ENCODE measurements at regions not wholly inside any gene's neighbourhood (a gene's known extent, or its start where the extent isn't known, plus 50 kb on each side); places are given as distances from the start of the nearest gene placed in this dataset.
"Not testable (repeated sequence)": the region's sequence is repeated elsewhere in the genome, so short reads cannot be mapped to it uniquely, and the experiment has no call there.

GRCh38 chr10:7084280-7085005 is 326.4 kb downstream of the SFMBT2 start:
- no peak for DNase-seq
- no peak for ATAC-seq
- Mint-ChIP-seq H3K4me1 (ENCODE audit: low read depth) (no peaks in the 10 kb centered on the region), H3K9me3 (no peaks in the 10 kb centered on the region), H3K27me3 (ENCODE audit: low read depth) (peaks cover 5% of the 10 kb centered on the region), H3K4me3 (no peak overlapping the region), H3K36me3 (ENCODE audit: insufficient read depth) (no peaks in the 10 kb centered on the region)

DNA sequence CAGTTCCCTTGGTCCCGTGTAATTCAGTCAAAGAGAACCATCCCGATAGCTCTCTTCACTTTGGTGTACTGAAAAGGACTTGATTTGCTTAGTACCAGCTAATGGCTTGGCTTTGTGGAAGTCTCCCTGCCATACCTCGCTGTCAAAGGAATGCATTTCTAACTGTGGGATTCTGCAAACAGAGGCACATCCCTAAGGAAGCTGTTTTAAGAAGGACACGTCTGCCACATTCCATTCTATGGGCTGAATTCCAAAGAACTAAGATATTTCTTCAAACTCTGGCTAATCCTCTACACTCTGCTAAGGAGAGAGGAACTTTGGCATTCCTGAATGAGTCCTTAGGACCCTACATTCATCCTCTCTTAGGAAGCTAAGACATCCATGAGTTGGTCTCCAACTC is 327.9 kb downstream of the SFMBT2 start:
- H3K27me3 Mint-ChIP-seq (ENCODE audit: low read depth): peaks cover 8% of the 10 kb centered on the region
- no peaks in the 10 kb centered on the region for H3K36me3 Mint-ChIP-seq (ENCODE audit: insufficient read depth)
- no peak for ATAC-seq

GRCh38 chr10:7077880-7078279 is 333.0 kb downstream of the SFMBT2 start:
- peaks cover 12% of the 10 kb centered on the region for H3K27me3 Mint-ChIP-seq (ENCODE audit: low read depth)
- no peaks in the 10 kb centered on the region for H3K9me3 Mint-ChIP-seq
- DNase-seq (no peak), ATAC-seq (no peak)
- no peaks in the 10 kb centered on the region for H3K4me1 Mint-ChIP-seq (ENCODE audit: low read depth)
- no peaks in the 10 kb centered on the region for H3K36me3 Mint-ChIP-seq (ENCODE audit: insufficient read depth)
- no peak overlapping the region for H3K4me3 Mint-ChIP-seq

More for the DNA sequence above, 327.9 kb downstream of the SFMBT2 start:
- no peak for DNase-seq
- Mint-ChIP-seq H3K4me3 (no peak overlapping the region), H3K4me1 (ENCODE audit: low read depth) (no peaks in the 10 kb centered on the region), H3K9me3 (no peaks in the 10 kb centered on the region)

DNA sequence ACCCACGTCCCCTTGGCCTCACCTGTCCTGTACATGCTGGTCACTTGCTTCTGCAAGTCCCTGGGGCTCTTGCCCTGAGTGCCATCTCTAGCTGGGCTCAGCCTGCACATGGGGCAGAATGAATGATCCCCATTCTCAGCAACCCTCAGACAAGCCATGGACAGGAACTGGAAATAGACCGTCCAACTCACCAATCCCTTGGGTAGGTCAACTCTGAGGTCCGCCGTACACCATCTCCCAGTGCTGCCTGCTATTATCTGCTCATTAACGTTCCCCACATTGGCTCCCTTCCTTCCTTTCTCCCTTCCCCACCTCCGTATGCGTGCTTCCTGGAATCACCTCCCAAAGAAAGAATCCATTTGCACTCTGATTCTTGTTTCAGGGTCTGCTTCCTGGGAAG is 335.0 kb downstream of the SFMBT2 start:
- H3K4me3 Mint-ChIP-seq: no peak overlapping the region
- peaks cover 12% of the 10 kb centered on the region for H3K27me3 Mint-ChIP-seq (ENCODE audit: low read depth)
- ATAC-seq: no peak
- DNase-seq: no peak
- no peaks in the 10 kb centered on the region for H3K4me1 Mint-ChIP-seq (ENCODE audit: low read depth)
- no peaks in the 10 kb centered on the region for H3K9me3 Mint-ChIP-seq
- no peaks in the 10 kb centered on the region for H3K36me3 Mint-ChIP-seq (ENCODE audit: insufficient read depth)

DNA sequence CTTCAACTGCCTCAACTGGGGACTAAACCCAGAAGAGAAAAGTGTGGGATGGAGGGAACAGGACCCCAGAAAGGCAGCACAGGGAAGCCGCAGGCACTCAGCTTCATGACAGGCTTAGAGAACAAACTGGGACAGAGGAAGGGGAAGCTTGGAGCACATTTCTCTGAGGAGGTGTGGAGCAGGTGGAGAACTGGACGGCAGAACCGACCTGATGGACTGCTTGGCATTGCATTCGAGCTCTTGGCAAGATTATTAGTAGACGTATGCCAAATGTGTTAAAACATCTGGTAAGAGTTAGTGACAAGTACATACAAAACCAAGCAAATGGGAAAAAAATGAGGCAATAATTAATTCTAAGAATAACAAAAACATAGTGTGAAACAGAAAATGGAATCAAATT is 335.7 kb downstream of the SFMBT2 start:
- DNase-seq (no peak), ATAC-seq (no peak)
- no peaks in the 10 kb centered on the region for H3K36me3 Mint-ChIP-seq (ENCODE audit: insufficient read depth)
- H3K27me3 Mint-ChIP-seq (ENCODE audit: low read depth): peaks cover 12% of the 10 kb centered on the region
- H3K9me3 Mint-ChIP-seq: no peaks in the 10 kb centered on the region
- no peak overlapping the region for H3K4me3 Mint-ChIP-seq
- no peaks in the 10 kb centered on the region for H3K4me1 Mint-ChIP-seq (ENCODE audit: low read depth)

DNA sequence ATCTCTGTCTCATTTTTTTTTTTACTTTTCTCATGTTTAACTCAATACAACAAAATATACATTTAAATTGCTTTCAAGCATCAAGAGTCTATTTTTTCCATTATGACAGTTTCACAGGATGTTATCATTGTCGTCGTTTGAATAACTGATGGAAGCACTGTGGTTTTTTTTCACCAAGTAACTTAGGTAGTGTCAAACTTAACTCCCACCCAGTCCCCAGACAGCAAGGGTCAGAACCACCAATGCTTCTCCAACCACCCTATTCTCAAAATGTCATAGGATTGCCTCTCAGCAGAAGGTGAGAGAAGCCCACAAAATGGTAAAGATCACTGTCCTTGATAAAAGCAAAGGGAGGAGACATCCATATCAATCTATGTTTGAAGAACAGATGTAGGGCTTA is 339.4 kb downstream of the SFMBT2 start:
- no peaks in the 10 kb centered on the region for H3K9me3 Mint-ChIP-seq
- H3K36me3 Mint-ChIP-seq (ENCODE audit: insufficient read depth): no peaks in the 10 kb centered on the region
- no peak overlapping the region for H3K4me3 Mint-ChIP-seq
- peaks cover 9% of the 10 kb centered on the region for H3K27me3 Mint-ChIP-seq (ENCODE audit: low read depth)
- no peaks in the 10 kb centered on the region for H3K4me1 Mint-ChIP-seq (ENCODE audit: low read depth)
- no peak for ATAC-seq
- no peak for DNase-seq

DNA sequence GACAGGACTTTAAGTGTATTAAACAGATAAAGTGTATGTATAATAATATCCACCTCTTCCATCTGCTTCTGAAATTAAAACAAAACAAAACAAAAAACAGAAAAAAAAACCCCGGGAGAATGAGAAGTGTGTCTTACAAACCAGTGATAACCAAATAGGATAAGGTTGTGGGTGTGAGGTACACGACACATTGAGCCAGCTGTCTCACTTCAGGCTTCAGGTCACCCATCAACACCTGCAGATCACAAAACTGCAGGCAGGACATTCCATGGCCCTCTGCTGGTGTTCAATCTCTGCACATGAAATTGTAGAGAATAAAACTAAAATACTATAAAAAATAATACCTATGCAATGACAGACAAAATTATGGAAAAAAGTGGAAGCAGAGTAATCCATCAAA is 339.9 kb downstream of the SFMBT2 start:
- H3K4me1 Mint-ChIP-seq (ENCODE audit: low read depth): no peaks in the 10 kb centered on the region
- DNase-seq (no peak), ATAC-seq (no peak)
- no peaks in the 10 kb centered on the region for H3K36me3 Mint-ChIP-seq (ENCODE audit: insufficient read depth)
- H3K4me3 Mint-ChIP-seq: no peak overlapping the region
- H3K9me3 Mint-ChIP-seq: no peaks in the 10 kb centered on the region
- H3K27me3 Mint-ChIP-seq (ENCODE audit: low read depth): peaks cover 9% of the 10 kb centered on the region

DNA sequence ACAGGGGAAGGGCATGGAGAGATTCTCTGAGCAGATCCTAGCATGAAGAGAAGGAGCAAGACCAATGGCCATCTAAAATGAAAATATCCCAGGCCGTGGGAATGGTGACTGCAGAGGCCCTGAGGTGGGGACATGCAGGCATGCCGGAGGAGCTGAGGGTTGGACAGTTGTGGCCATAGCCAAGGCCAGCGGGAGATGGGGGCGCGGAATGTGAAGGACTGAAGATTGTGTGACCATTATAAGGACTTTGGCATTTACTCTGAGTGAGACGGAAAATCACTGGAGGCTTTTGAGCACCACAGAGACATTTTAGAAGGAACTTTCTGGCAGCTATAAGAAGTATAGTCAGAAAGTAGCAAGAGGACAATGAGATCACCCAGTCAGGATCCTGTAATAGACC is 341.1 kb downstream of the SFMBT2 start:
- ATAC-seq (no peak), DNase-seq (no peak)

GRCh38 chr10:7056216-7056615 is 354.6 kb downstream of the SFMBT2 start:
- Mint-ChIP-seq H3K4me3 (no peak overlapping the region), H3K9me3 (no peaks in the 10 kb centered on the region), H3K36me3 (ENCODE audit: insufficient read depth) (no peaks in the 10 kb centered on the region), H3K27me3 (ENCODE audit: low read depth) (no peaks in the 10 kb centered on the region), H3K4me1 (ENCODE audit: low read depth) (no peaks in the 10 kb centered on the region)
- ATAC-seq (no peak), DNase-seq (no peak)

More for the DNA sequence above, 341.1 kb downstream of the SFMBT2 start:
- Mint-ChIP-seq H3K9me3 (no peaks in the 10 kb centered on the region), H3K4me3 (no peak overlapping the region), H3K27me3 (ENCODE audit: low read depth) (peaks cover 9% of the 10 kb centered on the region), H3K36me3 (ENCODE audit: insufficient read depth) (no peaks in the 10 kb centered on the region), H3K4me1 (ENCODE audit: low read depth) (no peaks in the 10 kb centered on the region)

GRCh38 chr10:7054915-7055314 is 355.9 kb downstream of the SFMBT2 start:
- Mint-ChIP-seq H3K4me3 (no peak overlapping the region), H3K9me3 (peaks cover 5% of the 10 kb centered on the region)
- no peak for ATAC-seq

GRCh38 chr10:7053195-7053594 is 357.6 kb downstream of the SFMBT2 start:
- H3K4me3 Mint-ChIP-seq: no peak overlapping the region
- no peaks in the 10 kb centered on the region for H3K4me1 Mint-ChIP-seq (ENCODE audit: low read depth)
- DNase-seq (no peak), ATAC-seq (no peak)
- H3K9me3 Mint-ChIP-seq: peaks cover 5% of the 10 kb centered on the region
- no peaks in the 10 kb centered on the region for H3K27me3 Mint-ChIP-seq (ENCODE audit: low read depth)
- H3K36me3 Mint-ChIP-seq (ENCODE audit: insufficient read depth): peaks cover 1% of the 10 kb centered on the region

More at GRCh38 chr10:7054915-7055314, 355.9 kb downstream of the SFMBT2 start:
- H3K36me3 Mint-ChIP-seq (ENCODE audit: insufficient read depth): no peaks in the 10 kb centered on the region
- H3K27me3 Mint-ChIP-seq (ENCODE audit: low read depth): no peaks in the 10 kb centered on the region
- no peak for DNase-seq
- no peaks in the 10 kb centered on the region for H3K4me1 Mint-ChIP-seq (ENCODE audit: low read depth)

- peaks cover 25% of the 10 kb centered on the region for H3K4me1 Mint-ChIP-seq (ENCODE audit: low read depth)
- not testable (repeated sequence) for H3K36me3 Mint-ChIP-seq (ENCODE audit: insufficient read depth); ATAC-seq; H3K4me3 Mint-ChIP-seq; H3K27me3 Mint-ChIP-seq (ENCODE audit: low read depth); DNase-seq; H3K9me3 Mint-ChIP-seq
These were observed 360.8 kb downstream of the SFMBT2 start for GRCh38 chr10:7050024-7050423.

DNA sequence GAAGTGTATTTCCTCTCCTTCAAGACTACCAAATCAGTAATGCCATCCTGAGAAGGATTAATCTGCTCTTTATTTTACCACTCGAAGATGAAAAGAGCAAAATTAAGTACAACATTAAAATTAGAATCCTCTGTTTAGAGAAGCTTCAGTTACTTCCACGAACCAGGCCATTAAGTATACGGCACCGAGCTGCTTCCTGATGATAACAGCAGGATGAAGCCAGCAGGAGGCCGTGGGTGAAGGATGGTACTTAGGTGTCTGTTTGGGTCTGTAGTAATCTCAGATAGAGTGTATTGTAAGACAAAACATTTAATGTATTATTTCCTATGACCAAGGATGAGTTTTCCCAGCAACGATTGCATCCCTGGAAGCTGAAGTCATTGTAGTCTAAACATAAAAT is 362.8 kb downstream of the SFMBT2 start:
- Mint-ChIP-seq H3K4me3 (no peak overlapping the region), H3K27me3 (ENCODE audit: low read depth) (no peaks in the 10 kb centered on the region), H3K4me1 (ENCODE audit: low read depth) (peaks cover 35% of the 10 kb centered on the region), H3K9me3 (peaks cover 8% of the 10 kb centered on the region), H3K36me3 (ENCODE audit: insufficient read depth) (peaks cover 1% of the 10 kb centered on the region)
- DNase-seq (no peak), ATAC-seq (no peak)

DNA sequence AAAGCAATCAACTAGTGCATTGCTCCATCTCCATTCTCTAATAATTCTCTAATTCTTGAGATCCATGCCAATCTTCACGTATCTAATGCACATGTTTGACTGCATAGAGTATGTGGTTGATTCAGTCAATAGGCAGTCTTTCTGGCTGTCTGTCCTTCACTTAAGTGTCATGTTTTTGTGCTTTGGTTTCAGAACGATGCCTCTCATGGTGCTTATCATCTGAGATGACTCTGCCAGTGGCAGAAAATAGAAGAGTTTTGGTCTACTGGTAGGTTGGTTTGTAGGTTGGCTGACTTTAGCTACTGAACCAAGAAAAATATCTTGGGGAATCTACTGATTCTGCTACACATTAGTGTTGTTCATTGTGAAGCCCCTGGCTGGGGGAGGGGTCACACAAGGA is 364.2 kb downstream of the SFMBT2 start:
- no peak for DNase-seq
- Mint-ChIP-seq H3K4me3 (no peak overlapping the region), H3K27me3 (ENCODE audit: low read depth) (no peaks in the 10 kb centered on the region), H3K4me1 (ENCODE audit: low read depth) (peaks cover 40% of the 10 kb centered on the region), H3K9me3 (peaks cover 8% of the 10 kb centered on the region), H3K36me3 (ENCODE audit: insufficient read depth) (peaks cover 1% of the 10 kb centered on the region)
- peak in 1 of 2 donors; percentile 50 for ATAC-seq

- H3K27me3 Mint-ChIP-seq (ENCODE audit: low read depth): no peaks in the 10 kb centered on the region
- H3K4me3 Mint-ChIP-seq: no peak overlapping the region
- ATAC-seq (peak in 1 of 2 donors; percentile 63), DNase-seq (no peak)
- H3K4me1 Mint-ChIP-seq (ENCODE audit: low read depth): peaks cover 42% of the 10 kb centered on the region
- peaks cover 1% of the 10 kb centered on the region for H3K36me3 Mint-ChIP-seq (ENCODE audit: insufficient read depth)
- peaks cover 8% of the 10 kb centered on the region for H3K9me3 Mint-ChIP-seq
These were observed 364.8 kb downstream of the SFMBT2 start for GRCh38 chr10:7045891-7046599.
